Mucosa of rectum (tissue), 2 donors: ENCODE measurements at regions not wholly inside any gene's neighbourhood (a gene's known extent, or its start where the extent isn't known, plus 50 kb on each side); places are given as distances from the start of the nearest gene placed in this dataset.

Experiments used
- H3K27ac ChIP-seq, 2 donors: one replicate each; pipeline ENCODE4 v1.7.0; 2013; ENCODE audit warnings: inconsistent platforms in 2 of 2, low read depth in 2 of 2, low read length in 2 of 2
- H3K27me3 ChIP-seq, 2 donors: one replicate each; pipeline ENCODE4 v1.7.0; 2013; ENCODE audit warnings: low read length in 2 of 2; ENCODE audit not compliant: control insufficient read depth in 2 of 2, insufficient read depth in 2 of 2
- H3K36me3 ChIP-seq, 2 donors: one replicate each; pipeline ENCODE4 v1.7.0; 2013; ENCODE audit warnings: low read length in 2 of 2; ENCODE audit not compliant: control insufficient read depth in 2 of 2, insufficient read depth in 2 of 2
- H3K4me1 ChIP-seq, 2 donors: one replicate each; pipeline ENCODE4 v1.7.0; 2013; ENCODE audit warnings: low read length in 2 of 2, mild to moderate bottlenecking in 1 of 2; ENCODE audit not compliant: control insufficient read depth in 2 of 2, insufficient read depth in 2 of 2
- H3K4me3 ChIP-seq, 2 donors: one replicate each; pipeline ENCODE4 v1.7.0; 2013; ENCODE audit warnings: low read length in 2 of 2
- H3K9ac ChIP-seq, 2 donors: one replicate each; pipeline ENCODE4 v1.7.0; 2013; ENCODE audit warnings: low read length in 2 of 2, low read depth in 1 of 2, mild to moderate bottlenecking in 1 of 2
- H3K9me3 ChIP-seq, 2 donors: one replicate each; pipeline ENCODE4 v1.7.0; 2013; ENCODE audit warnings: low read length in 2 of 2; ENCODE audit not compliant: control insufficient read depth in 2 of 2
- donor health status: healthy.
- donor health status: Normal muscosa, but diverticular disease.

GRCh38 chr5:89203611-89204010, 320.6 kb upstream of the MEF2C start:
- no peak overlapping the region for H3K27ac ChIP-seq
- H3K36me3 ChIP-seq, result no peaks in the 10 kb centered on the region
- peaks cover 7 to 11% of the 10 kb centered on the region in 2 donors for H3K9me3 ChIP-seq
- H3K4me3 ChIP-seq, result no peak overlapping the region
- no peak overlapping the region for H3K9ac ChIP-seq
- no peaks in the 10 kb centered on the region for H3K27me3 ChIP-seq
- H3K4me1 ChIP-seq, result no peaks in the 10 kb centered on the region

GRCh38 chr5:89200899-89201298, 317.9 kb upstream of the MEF2C start:
- no peaks in the 10 kb centered on the region for H3K4me1 ChIP-seq
- no peak overlapping the region for H3K4me3 ChIP-seq
- no peaks in the 10 kb centered on the region for H3K36me3 ChIP-seq
- H3K9me3 ChIP-seq, result peaks cover 7 to 13% of the 10 kb centered on the region in 2 donors
- H3K27ac ChIP-seq, result no peak overlapping the region
- no peak overlapping the region for H3K9ac ChIP-seq
- H3K27me3 ChIP-seq, result no peaks in the 10 kb centered on the region

DNA sequence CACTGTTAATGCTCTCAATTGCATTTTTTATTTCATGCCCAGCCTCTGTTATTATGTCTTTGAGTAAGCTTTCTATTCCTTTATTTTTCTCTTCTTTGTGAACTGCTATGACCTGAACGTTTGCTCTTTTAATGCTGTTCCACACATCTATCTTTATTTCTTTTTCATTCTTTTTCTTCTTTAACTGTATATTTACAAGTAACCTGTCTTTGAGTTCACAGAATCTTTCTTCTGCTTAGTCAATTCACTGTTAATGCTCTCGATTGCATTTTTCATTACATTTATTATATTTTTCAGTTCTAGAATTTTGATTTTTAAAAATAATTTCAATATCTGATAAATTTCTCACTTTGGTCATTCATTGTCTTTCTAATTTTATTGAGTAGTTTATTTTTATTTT, 316.3 kb upstream of the MEF2C start:
- H3K4me1 ChIP-seq, result no peaks in the 10 kb centered on the region
- H3K27ac ChIP-seq, result no peak overlapping the region
- no peak overlapping the region for H3K9ac ChIP-seq
- H3K27me3 ChIP-seq, result no peaks in the 10 kb centered on the region
- peaks cover 7 to 13% of the 10 kb centered on the region in 2 donors for H3K9me3 ChIP-seq
- no peaks in the 10 kb centered on the region for H3K36me3 ChIP-seq
- H3K4me3 ChIP-seq, result no peak overlapping the region

- Histone ChIP-seq H3K27me3 (no peaks in the 10 kb centered on the region), H3K27ac (no peak overlapping the region), H3K9me3 (no peaks in the 10 kb centered on the region), H3K4me1 (no peaks in the 10 kb centered on the region), H3K9ac (no peak overlapping the region), H3K4me3 (no peak overlapping the region), H3K36me3 (no peaks in the 10 kb centered on the region)
Observed at GRCh38 chr5:89191374-89191773, 308.4 kb upstream of the MEF2C start.

DNA sequence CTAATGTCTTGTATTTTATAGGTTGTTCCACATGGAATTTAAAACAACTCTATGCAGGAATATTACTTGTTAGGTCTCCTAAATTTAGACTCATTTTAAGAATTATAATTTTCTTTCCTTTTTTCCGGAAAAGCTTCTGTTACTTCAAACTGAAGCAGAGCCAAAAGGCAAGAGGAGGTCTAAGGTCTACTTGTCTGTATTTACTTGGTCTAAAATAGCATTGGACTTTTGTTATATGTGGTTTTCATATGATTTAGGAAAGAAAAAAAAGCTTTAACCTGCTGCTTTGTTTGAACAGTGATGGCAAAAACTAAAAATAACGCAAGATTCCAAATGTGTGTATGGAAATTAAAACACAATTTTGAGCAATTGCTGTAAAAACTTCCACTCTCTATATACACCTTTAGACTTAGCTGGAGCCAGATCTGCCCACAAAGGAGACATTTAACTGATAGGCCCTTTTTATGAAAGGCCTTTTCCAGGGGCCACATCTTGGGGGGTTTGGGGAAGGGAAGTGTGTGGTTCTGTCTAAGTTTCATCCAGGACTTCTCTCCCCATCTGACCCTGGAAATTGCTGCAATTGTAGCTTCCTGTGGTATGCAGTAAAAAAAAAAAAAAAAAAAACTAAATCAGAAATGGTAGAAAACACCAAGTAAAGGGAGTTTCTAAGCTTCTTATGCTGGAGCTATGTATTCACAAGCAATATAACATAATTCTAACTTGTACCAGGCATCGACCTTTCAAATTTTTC, 307.7 kb upstream of the MEF2C start:
- Histone ChIP-seq H3K9ac (no peak overlapping the region), H3K4me3 (no peak overlapping the region), H3K36me3 (no peaks in the 10 kb centered on the region), H3K4me1 (no peaks in the 10 kb centered on the region), H3K27me3 (no peaks in the 10 kb centered on the region), H3K9me3 (no peaks in the 10 kb centered on the region), H3K27ac (no peak overlapping the region)

GRCh38 chr5:89187883-89188465, 305.0 kb upstream of the MEF2C start:
- no peak overlapping the region for H3K9ac ChIP-seq
- no peak overlapping the region for H3K27ac ChIP-seq
- no peak overlapping the region for H3K4me3 ChIP-seq

DNA sequence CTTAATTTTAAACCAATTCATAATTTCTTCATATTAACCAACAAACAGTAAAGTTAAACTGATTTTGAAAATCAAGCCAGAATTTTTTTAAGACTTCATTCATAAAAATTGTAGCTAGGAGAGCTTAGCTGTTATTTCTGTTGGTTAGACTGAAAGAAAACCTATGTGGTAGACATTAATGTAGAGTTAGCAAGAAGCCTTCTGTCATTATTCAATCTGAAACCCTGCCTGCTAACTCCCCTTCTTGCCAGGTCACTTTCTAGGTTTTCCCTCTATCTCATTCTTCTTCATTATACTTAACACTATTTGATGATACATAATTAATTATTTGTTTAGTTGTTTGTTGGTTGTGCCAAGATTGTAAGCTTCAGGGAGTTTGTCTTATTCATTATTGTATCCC, 304.3 kb upstream of the MEF2C start:
- no peaks in the 10 kb centered on the region for H3K36me3 ChIP-seq

More at GRCh38 chr5:89187883-89188465, 305.0 kb upstream of the MEF2C start:
- Histone ChIP-seq H3K4me1 (no peaks in the 10 kb centered on the region), H3K9me3 (no peaks in the 10 kb centered on the region), H3K27me3 (no peaks in the 10 kb centered on the region), H3K36me3 (no peaks in the 10 kb centered on the region)

DNA sequence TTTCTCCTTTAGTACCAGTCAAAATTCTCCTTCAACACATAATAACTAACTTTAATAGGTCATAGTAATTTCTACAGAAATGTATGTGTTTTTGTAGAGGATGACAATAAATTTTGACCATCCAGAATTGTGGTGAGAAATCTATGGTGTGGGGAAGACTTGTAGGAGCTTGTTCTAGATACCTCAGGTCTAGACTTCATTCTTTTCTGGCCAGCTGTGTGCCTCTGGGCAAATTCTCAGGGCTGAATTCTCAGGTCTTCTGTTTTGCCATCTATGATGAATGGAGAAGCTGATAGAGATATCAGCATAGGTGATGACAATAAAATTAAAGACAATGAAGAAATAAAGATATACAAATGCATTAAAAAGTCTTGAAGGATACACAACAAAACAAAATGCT, 298.6 kb upstream of the MEF2C start:
- Histone ChIP-seq H3K27me3 (no peaks in the 10 kb centered on the region), H3K36me3 (no peaks in the 10 kb centered on the region), H3K4me3 (no peak overlapping the region), H3K27ac (no peak overlapping the region), H3K9ac (no peak overlapping the region), H3K9me3 (no peaks in the 10 kb centered on the region), H3K4me1 (no peaks in the 10 kb centered on the region)

More for the DNA sequence above, 304.3 kb upstream of the MEF2C start:
- Histone ChIP-seq H3K27me3 (no peaks in the 10 kb centered on the region), H3K27ac (no peak overlapping the region), H3K4me3 (no peak overlapping the region), H3K9ac (no peak overlapping the region), H3K9me3 (no peaks in the 10 kb centered on the region), H3K4me1 (no peaks in the 10 kb centered on the region)

DNA sequence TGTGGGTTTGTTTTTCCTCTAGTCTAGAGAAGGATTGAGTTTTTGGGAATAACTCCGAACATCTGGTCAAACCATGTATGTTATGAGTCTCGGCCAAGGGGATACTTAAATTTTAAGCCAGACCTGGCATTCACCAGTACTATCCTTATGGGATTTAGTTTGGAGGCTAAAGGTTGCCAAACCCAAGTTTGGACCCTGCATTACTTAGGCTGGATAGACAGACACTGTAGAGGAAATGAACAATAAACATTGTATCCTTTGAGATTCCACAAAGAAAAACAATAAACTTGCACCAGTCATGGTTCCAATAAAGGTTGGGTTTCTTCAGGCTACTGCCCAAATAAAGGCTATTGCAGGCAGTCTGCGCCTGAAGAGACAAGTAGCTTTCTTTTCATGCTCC, 296.7 kb upstream of the MEF2C start:
- Histone ChIP-seq H3K9ac (no peak overlapping the region), H3K36me3 (no peaks in the 10 kb centered on the region), H3K4me3 (no peak overlapping the region), H3K9me3 (no peaks in the 10 kb centered on the region), H3K27me3 (no peaks in the 10 kb centered on the region), H3K4me1 (no peaks in the 10 kb centered on the region), H3K27ac (no peak overlapping the region)

DNA sequence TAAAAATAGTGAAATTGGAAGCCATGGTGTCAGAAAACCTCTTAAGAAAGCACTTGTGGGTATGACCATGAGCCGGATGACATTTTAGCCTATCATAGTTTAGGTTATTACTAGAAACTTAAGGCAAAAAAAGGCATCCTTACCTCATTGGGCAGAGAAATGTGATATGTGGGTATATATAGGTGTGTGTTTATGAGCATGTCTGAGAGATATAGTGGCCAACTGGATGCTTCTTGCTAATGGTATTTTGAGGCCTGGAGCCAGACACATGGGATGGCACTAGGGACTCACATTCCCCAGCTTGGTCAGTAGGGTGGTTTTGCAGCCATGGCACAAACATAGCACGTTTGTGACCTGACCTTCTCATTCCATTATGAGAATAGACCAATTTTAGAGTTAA, 295.6 kb upstream of the MEF2C start:
- no peak overlapping the region for H3K4me3 ChIP-seq
- H3K27ac ChIP-seq, result no peak overlapping the region
- no peaks in the 10 kb centered on the region for H3K27me3 ChIP-seq
- no peaks in the 10 kb centered on the region for H3K4me1 ChIP-seq
- H3K9me3 ChIP-seq, result no peaks in the 10 kb centered on the region
- H3K36me3 ChIP-seq, result no peaks in the 10 kb centered on the region
- H3K9ac ChIP-seq, result no peak overlapping the region
